ENCODE measurements at regions not wholly inside any gene's neighbourhood (a gene's known extent, or its start where the extent isn't known, plus 50 kb on each side); places are given as distances from the start of the nearest gene placed in this dataset.

- TF ChIP-seq, protein P1, sequence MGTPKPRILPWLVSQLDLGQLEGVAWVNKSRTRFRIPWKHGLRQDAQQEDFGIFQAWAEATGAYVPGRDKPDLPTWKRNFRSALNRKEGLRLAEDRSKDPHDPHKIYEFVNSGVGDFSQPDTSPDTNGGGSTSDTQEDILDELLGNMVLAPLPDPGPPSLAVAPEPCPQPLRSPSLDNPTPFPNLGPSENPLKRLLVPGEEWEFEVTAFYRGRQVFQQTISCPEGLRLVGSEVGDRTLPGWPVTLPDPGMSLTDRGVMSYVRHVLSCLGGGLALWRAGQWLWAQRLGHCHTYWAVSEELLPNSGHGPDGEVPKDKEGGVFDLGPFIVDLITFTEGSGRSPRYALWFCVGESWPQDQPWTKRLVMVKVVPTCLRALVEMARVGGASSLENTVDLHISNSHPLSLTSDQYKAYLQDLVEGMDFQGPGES (IDR thresholded peaks at IDR 0.05): no peak
- TF ChIP-seq BHLHE40 (IDR thresholded peaks at IDR 0.05; ENCODE audit: borderline replicate concordance in 1 of 2, low read depth in 2 of 2, low read length in 1 of 2): no peak
- TF ChIP-seq ZNF384 (IDR thresholded peaks at IDR 0.05; ENCODE audit: borderline replicate concordance, low read depth, low read length): no peak
- TF ChIP-seq NBN (IDR thresholded peaks at IDR 0.05): no peak
- TF ChIP-seq, protein P2, sequence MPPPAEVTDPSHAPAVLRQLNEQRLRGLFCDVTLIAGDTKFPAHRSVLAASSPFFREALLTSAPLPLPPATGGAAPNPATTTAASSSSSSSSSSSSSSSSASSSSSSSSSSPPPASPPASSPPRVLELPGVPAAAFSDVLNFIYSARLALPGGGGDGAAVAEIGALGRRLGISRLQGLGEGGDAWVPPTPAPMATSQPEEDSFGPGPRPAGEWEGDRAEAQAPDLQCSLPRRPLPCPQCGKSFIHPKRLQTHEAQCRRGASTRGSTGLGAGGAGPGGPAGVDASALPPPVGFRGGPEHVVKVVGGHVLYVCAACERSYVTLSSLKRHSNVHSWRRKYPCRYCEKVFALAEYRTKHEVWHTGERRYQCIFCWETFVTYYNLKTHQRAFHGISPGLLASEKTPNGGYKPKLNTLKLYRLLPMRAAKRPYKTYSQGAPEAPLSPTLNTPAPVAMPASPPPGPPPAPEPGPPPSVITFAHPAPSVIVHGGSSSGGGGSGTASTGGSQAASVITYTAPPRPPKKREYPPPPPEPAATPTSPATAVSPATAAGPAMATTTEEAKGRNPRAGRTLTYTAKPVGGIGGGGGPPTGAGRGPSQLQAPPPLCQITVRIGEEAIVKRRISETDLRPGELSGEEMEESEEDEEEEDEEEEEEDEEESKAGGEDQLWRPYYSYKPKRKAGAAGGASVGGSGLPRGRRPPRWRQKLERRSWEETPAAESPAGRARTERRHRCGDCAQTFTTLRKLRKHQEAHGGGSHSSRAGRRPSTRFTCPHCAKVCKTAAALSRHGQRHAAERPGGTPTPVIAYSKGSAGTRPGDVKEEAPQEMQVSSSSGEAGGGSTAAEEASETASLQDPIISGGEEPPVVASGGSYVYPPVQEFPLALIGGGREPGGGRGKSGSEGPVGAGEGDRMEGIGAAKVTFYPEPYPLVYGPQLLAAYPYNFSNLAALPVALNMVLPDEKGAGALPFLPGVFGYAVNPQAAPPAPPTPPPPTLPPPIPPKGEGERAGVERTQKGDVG (CRISPR knock-in tag; IDR thresholded peaks at IDR 0.05): no peak
- TF ChIP-seq FOXK2 (IDR thresholded peaks at IDR 0.05): no peak
- TF ChIP-seq CREM (IDR thresholded peaks at IDR 0.05; ENCODE audit: low read depth): no peak
- no peak for TF ChIP-seq RFX5 (IDR thresholded peaks at IDR 0.05; ENCODE audit: low read depth, low read length)
- no peak for TF ChIP-seq E2F4 (IDR thresholded peaks at IDR 0.05; ENCODE audit: low read depth, low read length)
- TF ChIP-seq FOS (IDR thresholded peaks at IDR 0.05; ENCODE audit: borderline replicate concordance, extremely low read depth, insufficient read length): no peak
These were observed 117.1 kb upstream of the IPO9 start (continued) for GRCh38 chr1:201711811-201712210.

Measured in GM12878 (cell line).